WTC11 (cell line): ENCODE measurements at regions not wholly inside any gene's neighbourhood (a gene's known extent, or its start where the extent isn't known, plus 50 kb on each side); places are given as distances from the start of the nearest gene placed in this dataset.

Experiments used
- ATAC-seq: fragments of 200-7000 bp; cut with Tn5 transposase; 2 replicates; pipeline ENCODE4 v1.10.0; 2021; ENCODE audit warnings: mild to moderate bottlenecking, moderate library complexity
- CTCF ChIA-PET: fragments of 300-600 bp; sonication (Branson Sonifier 250); formaldehyde crosslinking; loops from one replicate; lab custom pipeline; 2021; ENCODE audit warnings: antibody characterized with exemption; lab: Charles Lee
- POLR2A ChIA-PET: fragments of 350-600 bp; sonication (Branson Sonifier 250); formaldehyde crosslinking; loops from one replicate; lab custom pipeline; 2021; ENCODE audit warnings: antibody characterized with exemption; lab: Charles Lee
- DNase-seq: peaks from one replicate; pipeline ENCODE4 v3.0.0; 2021; ENCODE audit warnings: low spot score
- H3K27ac Mint-ChIP-seq: 2 replicates; pipeline ENCODE4 v1.8.0; 2021; ENCODE audit warnings: mixed read lengths
- H3K27me3 Mint-ChIP-seq: 2 replicates; pipeline ENCODE4 v1.8.0; 2021; ENCODE audit warnings: low read depth, mild to moderate bottlenecking, moderate library complexity, mixed read lengths
- H3K36me3 Mint-ChIP-seq: 2 replicates; pipeline ENCODE4 v1.8.0; 2021; ENCODE audit warnings: mixed read lengths
- H3K4me1 Mint-ChIP-seq: 2 replicates; pipeline ENCODE4 v1.8.0; 2022; ENCODE audit warnings: mixed read lengths
- H3K4me3 Mint-ChIP-seq: 2 replicates; pipeline ENCODE4 v1.8.0; 2021; ENCODE audit warnings: mild to moderate bottlenecking, moderate library complexity, mixed read lengths
- H3K9me3 Mint-ChIP-seq: 2 replicates; pipeline ENCODE4 v1.8.0; 2021; ENCODE audit warnings: mixed read lengths
- CBFB ChIP-seq: sonication (generic); formaldehyde crosslinking; IDR thresholded peaks from 2 replicates; pipeline ENCODE4 v1.8.1; 2022; ENCODE audit warnings: mild to moderate bottlenecking, low read depth, missing genetic modification reagents
- FOXP1 ChIP-seq: sonication (generic); formaldehyde crosslinking; IDR thresholded peaks from 2 replicates; pipeline ENCODE4 v1.8.0; 2022; ENCODE audit warnings: missing genetic modification reagents, mild to moderate bottlenecking, moderate library complexity, borderline replicate concordance
- IRF2 ChIP-seq: sonication (generic); formaldehyde crosslinking; IDR thresholded peaks from 2 replicates; pipeline ENCODE4 v1.8.0; 2022; ENCODE audit warnings: low read depth, missing genetic modification reagents, borderline replicate concordance
- KAT7 ChIP-seq: sonication (generic); formaldehyde crosslinking; IDR thresholded peaks from 2 replicates; pipeline ENCODE4 v1.8.1; 2023; ENCODE audit warnings: missing genetic modification reagents, mild to moderate bottlenecking, borderline replicate concordance
- MYBL2 ChIP-seq: sonication (generic); formaldehyde crosslinking; IDR thresholded peaks from 2 replicates; pipeline ENCODE4 v1.8.1; 2023; ENCODE audit warnings: mild to moderate bottlenecking, moderate library complexity, missing genetic modification reagents
- NFYB ChIP-seq: sonication (generic); formaldehyde crosslinking; conservative IDR thresholded peaks from 2 replicates; pipeline ENCODE4 v1.8.0; 2022; ENCODE audit warnings: low read depth, missing genetic modification reagents
- SMAD4 ChIP-seq: sonication (generic); formaldehyde crosslinking; IDR thresholded peaks from 2 replicates; pipeline ENCODE4 v1.8.0; 2022; ENCODE audit warnings: mild to moderate bottlenecking, missing genetic modification reagents
- SOX15 ChIP-seq: fragments of 250-450 bp; sonication (Bioruptor Pico); IDR thresholded peaks from 2 replicates; pipeline ENCODE4 v1.9.0; 2021; ENCODE audit warnings: mild to moderate bottlenecking
- ZNF121 ChIP-seq: sonication (generic); formaldehyde crosslinking; IDR thresholded peaks from 2 replicates; pipeline ENCODE4 v1.8.0; 2023; ENCODE audit warnings: missing genetic modification reagents
- ZNF317 ChIP-seq: sonication (generic); formaldehyde crosslinking; IDR thresholded peaks from 2 replicates; pipeline ENCODE4 v1.8.1; 2023; ENCODE audit warnings: low read depth, mild to moderate bottlenecking, moderate library complexity, missing genetic modification reagents, borderline replicate concordance
- ZNF396 ChIP-seq: fragments of 250-450 bp; sonication (Bioruptor Pico); IDR thresholded peaks from 2 replicates; pipeline ENCODE4 v1.8.0; 2021; ENCODE audit warnings: mild to moderate bottlenecking, moderate library complexity, borderline replicate concordance
- TF ChIP-seq, protein P1 (sequence below): sonication (generic); formaldehyde crosslinking; IDR thresholded peaks from 2 replicates; pipeline ENCODE4 v1.8.0; 2022; ENCODE audit warnings: mild to moderate bottlenecking, missing genetic modification reagents
- TF ChIP-seq, protein P2 (sequence below): fragments of 250-450 bp; sonication (Bioruptor Pico); IDR thresholded peaks from 2 replicates; pipeline ENCODE4 v1.9.0; 2021; ENCODE audit warnings: mild to moderate bottlenecking, borderline replicate concordance
- TF ChIP-seq, protein P3 (sequence below): sonication (generic); formaldehyde crosslinking; IDR thresholded peaks from 2 replicates; pipeline ENCODE4 v1.8.1; 2023; ENCODE audit warnings: mild to moderate bottlenecking, missing genetic modification reagents, moderate library complexity
- TF ChIP-seq, protein P4 (sequence below): sonication (generic); formaldehyde crosslinking; IDR thresholded peaks from 2 replicates; pipeline ENCODE4 v1.8.0; 2022; ENCODE audit warnings: mild to moderate bottlenecking, missing genetic modification reagents
- TF ChIP-seq, protein P5 (sequence below): sonication (generic); formaldehyde crosslinking; IDR thresholded peaks from 2 replicates; pipeline ENCODE4 v1.8.1; 2023; ENCODE audit warnings: mild to moderate bottlenecking, moderate library complexity, missing genetic modification reagents
- TF ChIP-seq, protein P6 (sequence below): fragments of 250-450 bp; sonication (Bioruptor Pico); IDR thresholded peaks from 2 replicates; pipeline ENCODE4 v2.1.2; 2022; ENCODE audit warnings: mild to moderate bottlenecking, moderate library complexity

DNA sequence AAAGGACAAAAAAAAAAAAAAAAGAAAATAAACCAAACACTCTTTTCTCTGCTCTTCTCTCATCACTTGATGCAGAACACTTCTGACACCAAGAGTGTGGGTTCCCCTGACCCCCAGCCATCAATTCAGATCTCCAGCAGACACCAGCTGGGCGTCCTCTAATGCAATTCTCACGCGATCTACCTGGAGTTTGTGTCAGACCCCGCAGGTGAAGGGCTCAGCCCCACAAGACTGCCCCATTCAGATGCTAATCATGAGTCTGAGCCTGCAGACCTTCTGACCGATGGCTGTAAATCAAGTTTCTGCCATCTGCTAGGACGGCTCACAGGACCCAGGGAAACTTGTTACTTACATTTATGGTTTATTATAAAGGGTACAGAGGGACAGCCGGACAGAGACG lies 133.6 kb upstream of the C1orf174 start:
- peaks cover under 1% of the 10 kb centered on the region; the same call in 1 of the 2 replicates for H3K27me3 Mint-ChIP-seq
- DNase-seq (no peak), ATAC-seq (no peak)
- ChIA-PET CTCF (no interaction called here), POLR2A (no interaction called here)
- H3K4me1 Mint-ChIP-seq = no peaks in the 10 kb centered on the region
- no peak overlapping the region for H3K27ac Mint-ChIP-seq
- peaks cover 43% of the 10 kb centered on the region for H3K9me3 Mint-ChIP-seq
- peaks cover 53% of the 10 kb centered on the region for H3K36me3 Mint-ChIP-seq
- no peak overlapping the region for H3K4me3 Mint-ChIP-seq
- TF ChIP-seq ZNF121 (CRISPR knock-in tag) = no peak
- TF ChIP-seq SOX15 (CRISPR knock-in tag) = no peak
- no peak for TF ChIP-seq ZNF317 (CRISPR knock-in tag)
- no peak for TF ChIP-seq IRF2 (CRISPR knock-in tag)
- TF ChIP-seq KAT7 (CRISPR knock-in tag) = no peak
- no peak for TF ChIP-seq SMAD4 (CRISPR knock-in tag)
- TF ChIP-seq NFYB = no peak
- TF ChIP-seq, protein P1, sequence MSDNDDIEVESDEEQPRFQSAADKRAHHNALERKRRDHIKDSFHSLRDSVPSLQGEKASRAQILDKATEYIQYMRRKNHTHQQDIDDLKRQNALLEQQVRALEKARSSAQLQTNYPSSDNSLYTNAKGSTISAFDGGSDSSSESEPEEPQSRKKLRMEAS (CRISPR knock-in tag) = no peak
- no peak for TF ChIP-seq ZNF396 (CRISPR knock-in tag)
- TF ChIP-seq MYBL2 (CRISPR knock-in tag) = no peak
- TF ChIP-seq, protein P2, sequence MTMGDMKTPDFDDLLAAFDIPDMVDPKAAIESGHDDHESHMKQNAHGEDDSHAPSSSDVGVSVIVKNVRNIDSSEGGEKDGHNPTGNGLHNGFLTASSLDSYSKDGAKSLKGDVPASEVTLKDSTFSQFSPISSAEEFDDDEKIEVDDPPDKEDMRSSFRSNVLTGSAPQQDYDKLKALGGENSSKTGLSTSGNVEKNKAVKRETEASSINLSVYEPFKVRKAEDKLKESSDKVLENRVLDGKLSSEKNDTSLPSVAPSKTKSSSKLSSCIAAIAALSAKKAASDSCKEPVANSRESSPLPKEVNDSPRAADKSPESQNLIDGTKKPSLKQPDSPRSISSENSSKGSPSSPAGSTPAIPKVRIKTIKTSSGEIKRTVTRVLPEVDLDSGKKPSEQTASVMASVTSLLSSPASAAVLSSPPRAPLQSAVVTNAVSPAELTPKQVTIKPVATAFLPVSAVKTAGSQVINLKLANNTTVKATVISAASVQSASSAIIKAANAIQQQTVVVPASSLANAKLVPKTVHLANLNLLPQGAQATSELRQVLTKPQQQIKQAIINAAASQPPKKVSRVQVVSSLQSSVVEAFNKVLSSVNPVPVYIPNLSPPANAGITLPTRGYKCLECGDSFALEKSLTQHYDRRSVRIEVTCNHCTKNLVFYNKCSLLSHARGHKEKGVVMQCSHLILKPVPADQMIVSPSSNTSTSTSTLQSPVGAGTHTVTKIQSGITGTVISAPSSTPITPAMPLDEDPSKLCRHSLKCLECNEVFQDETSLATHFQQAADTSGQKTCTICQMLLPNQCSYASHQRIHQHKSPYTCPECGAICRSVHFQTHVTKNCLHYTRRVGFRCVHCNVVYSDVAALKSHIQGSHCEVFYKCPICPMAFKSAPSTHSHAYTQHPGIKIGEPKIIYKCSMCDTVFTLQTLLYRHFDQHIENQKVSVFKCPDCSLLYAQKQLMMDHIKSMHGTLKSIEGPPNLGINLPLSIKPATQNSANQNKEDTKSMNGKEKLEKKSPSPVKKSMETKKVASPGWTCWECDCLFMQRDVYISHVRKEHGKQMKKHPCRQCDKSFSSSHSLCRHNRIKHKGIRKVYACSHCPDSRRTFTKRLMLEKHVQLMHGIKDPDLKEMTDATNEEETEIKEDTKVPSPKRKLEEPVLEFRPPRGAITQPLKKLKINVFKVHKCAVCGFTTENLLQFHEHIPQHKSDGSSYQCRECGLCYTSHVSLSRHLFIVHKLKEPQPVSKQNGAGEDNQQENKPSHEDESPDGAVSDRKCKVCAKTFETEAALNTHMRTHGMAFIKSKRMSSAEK (CRISPR knock-in tag) = no peak
- TF ChIP-seq CBFB (CRISPR knock-in tag) = no peak
- TF ChIP-seq, protein P3, sequence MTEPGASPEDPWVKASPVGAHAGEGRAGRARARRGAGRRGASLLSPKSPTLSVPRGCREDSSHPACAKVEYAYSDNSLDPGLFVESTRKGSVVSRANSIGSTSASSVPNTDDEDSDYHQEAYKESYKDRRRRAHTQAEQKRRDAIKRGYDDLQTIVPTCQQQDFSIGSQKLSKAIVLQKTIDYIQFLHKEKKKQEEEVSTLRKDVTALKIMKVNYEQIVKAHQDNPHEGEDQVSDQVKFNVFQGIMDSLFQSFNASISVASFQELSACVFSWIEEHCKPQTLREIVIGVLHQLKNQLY (CRISPR knock-in tag) = no peak
- TF ChIP-seq, protein P4, sequence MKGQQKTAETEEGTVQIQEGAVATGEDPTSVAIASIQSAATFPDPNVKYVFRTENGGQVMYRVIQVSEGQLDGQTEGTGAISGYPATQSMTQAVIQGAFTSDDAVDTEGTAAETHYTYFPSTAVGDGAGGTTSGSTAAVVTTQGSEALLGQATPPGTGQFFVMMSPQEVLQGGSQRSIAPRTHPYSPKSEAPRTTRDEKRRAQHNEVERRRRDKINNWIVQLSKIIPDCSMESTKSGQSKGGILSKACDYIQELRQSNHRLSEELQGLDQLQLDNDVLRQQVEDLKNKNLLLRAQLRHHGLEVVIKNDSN (CRISPR knock-in tag) = no peak
- TF ChIP-seq, protein P5, sequence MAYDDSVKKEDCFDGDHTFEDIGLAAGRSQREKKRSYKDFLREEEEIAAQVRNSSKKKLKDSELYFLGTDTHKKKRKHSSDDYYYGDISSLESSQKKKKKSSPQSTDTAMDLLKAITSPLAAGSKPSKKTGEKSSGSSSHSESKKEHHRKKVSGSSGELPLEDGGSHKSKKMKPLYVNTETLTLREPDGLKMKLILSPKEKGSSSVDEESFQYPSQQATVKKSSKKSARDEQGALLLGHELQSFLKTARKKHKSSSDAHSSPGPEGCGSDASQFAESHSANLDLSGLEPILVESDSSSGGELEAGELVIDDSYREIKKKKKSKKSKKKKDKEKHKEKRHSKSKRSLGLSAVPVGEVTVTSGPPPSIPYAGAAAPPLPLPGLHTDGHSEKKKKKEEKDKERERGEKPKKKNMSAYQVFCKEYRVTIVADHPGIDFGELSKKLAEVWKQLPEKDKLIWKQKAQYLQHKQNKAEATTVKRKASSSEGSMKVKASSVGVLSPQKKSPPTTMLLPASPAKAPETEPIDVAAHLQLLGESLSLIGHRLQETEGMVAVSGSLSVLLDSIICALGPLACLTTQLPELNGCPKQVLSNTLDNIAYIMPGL = no peak
- TF ChIP-seq FOXP1 (CRISPR knock-in tag) = no peak
- TF ChIP-seq, protein P6, sequence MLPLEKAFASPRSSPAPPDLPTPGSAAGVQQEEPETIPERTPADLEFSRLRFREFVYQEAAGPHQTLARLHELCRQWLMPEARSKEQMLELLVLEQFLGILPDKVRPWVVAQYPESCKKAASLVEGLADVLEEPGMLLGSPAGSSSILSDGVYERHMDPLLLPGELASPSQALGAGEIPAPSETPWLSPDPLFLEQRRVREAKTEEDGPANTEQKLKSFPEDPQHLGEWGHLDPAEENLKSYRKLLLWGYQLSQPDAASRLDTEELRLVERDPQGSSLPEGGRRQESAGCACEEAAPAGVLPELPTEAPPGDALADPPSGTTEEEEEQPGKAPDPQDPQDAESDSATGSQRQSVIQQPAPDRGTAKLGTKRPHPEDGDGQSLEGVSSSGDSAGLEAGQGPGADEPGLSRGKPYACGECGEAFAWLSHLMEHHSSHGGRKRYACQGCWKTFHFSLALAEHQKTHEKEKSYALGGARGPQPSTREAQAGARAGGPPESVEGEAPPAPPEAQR (CRISPR knock-in tag) = no peak
